D721Med (cell line): ENCODE measurements at regions not wholly inside any gene's neighbourhood (a gene's known extent, or its start where the extent isn't known, plus 50 kb on each side); places are given as distances from the start of the nearest gene placed in this dataset.
"Not testable (repeated sequence)": the region's sequence is repeated elsewhere in the genome, so short reads cannot be mapped to it uniquely, and the experiment has no call there.

ENCODE experiments used
- DNase-seq: peaks from one replicate; pipeline ENCODE4 v3.0.0; 2011; ENCODE audit warnings: low spot score; ENCODE audit not compliant: insufficient read length
- FAIRE-seq: peaks from 2 replicates; lab custom pipeline; 2011; peaks lifted over from hg19 to GRCh38; lab: Jason Lieb, UNC
- TF ChIP-seq, protein P1 (sequence below): IDR thresholded peaks from 2 replicates; pipeline ENCODE4 v1.5.1; 2012; ENCODE audit warnings: mild to moderate bottlenecking, control low read depth; ENCODE audit not compliant: insufficient read depth; ENCODE audit errors: missing control alignments

DNA sequence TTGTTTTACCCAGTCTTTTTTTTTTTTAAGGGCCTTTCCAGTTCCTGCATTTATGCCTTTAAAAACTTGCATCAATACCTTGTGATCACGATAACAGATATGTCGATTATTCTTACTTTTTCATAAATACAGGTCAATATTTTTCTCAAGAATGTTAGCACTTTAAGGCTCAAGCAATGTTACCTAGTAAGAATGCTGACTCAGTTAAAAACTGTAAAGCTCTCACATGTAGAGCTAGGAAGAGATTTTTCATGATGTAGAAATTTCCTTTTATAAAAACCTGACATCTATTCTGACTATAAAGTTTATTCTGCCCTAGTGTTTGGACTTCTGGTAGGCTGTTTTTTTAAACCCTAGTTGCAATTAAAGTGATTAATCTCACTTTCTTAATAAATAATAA is 684.0 kb downstream of the ZBBX start:
- TF ChIP-seq, protein P1, sequence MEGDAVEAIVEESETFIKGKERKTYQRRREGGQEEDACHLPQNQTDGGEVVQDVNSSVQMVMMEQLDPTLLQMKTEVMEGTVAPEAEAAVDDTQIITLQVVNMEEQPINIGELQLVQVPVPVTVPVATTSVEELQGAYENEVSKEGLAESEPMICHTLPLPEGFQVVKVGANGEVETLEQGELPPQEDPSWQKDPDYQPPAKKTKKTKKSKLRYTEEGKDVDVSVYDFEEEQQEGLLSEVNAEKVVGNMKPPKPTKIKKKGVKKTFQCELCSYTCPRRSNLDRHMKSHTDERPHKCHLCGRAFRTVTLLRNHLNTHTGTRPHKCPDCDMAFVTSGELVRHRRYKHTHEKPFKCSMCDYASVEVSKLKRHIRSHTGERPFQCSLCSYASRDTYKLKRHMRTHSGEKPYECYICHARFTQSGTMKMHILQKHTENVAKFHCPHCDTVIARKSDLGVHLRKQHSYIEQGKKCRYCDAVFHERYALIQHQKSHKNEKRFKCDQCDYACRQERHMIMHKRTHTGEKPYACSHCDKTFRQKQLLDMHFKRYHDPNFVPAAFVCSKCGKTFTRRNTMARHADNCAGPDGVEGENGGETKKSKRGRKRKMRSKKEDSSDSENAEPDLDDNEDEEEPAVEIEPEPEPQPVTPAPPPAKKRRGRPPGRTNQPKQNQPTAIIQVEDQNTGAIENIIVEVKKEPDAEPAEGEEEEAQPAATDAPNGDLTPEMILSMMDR = no peak
- DNase-seq (no peak), FAIRE-seq (no peak)

DNA sequence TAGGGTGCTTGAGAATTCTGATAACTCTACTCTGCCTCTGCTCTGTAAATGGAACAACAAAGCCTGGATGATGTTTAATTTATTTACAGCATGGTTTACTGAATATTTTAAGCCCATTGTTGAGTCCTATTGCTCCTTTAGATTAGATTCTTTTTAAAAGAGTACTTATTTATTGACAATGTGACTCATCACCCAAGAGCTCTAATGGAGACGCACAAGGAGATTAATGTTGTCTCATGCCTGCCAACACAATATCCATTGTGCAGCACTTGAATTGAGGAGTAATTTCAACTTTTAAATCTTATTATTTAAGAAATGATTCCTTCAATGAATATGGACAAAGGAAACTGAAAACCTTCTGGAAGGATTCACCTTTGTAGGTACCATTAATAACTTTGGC is 691.4 kb downstream of the ZBBX start:
- FAIRE-seq (no peak), DNase-seq (no peak)
- TF ChIP-seq, protein P1 = no peak

DNA sequence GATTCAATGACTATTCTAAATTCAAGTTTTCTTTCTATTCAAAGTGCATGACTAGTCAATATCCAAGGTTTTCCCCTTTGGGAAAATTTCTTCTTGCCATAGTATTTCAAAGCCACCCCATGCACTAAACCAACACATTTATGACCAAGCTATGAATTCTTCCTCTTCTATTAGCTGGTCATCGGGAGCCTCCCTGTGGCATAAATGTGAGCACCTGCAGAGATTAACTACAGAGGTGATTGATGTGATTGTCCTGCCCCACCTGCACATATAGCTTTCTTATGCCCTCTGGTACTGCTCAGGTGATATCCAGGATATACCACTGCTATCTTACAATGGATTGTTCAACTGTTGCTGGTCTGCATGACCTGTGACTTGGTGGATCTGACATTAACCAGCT is 694.9 kb downstream of the ZBBX start:
- no peak for FAIRE-seq
- TF ChIP-seq, protein P1 = no peak
- no peak for DNase-seq

DNA sequence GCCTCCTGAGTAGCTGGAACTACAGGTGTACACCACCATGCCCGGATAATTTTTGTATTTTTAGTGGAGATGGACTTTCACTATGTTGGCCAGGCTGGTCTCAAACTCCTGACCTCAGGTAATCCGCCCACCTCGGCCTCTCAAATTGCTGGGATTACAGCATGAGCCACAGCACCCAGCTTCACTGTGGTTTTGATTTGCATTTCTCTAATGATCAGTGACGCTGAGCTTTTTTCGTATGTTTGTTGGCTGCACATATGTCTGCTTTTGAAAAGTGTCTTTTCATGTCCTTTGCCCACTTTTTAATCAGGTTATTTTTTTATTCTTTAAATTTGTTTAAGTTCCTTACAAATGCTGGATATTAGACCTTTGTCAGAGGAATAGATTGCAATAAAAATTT is 696.0 kb downstream of the ZBBX start:
- DNase-seq, FAIRE-seq: not testable (repeated sequence)

DNA sequence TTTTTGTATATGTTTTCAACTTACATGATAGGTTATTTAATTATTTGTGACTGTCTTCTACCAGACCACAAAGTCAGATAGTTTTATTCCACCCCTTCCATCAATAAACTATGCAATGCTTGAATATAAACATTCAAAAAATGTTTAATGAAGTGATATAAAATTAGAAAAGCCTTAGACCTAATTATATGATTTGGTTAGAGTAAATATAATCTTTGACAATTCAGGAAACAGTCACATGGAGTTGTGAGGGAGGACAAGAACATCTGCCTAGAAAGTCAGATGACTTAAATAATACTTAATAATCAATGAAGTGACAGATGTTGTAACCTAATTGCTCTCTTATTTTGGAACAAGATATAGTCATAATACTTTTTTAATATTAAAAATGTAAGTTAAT is 710.3 kb downstream of the ZBBX start:
- TF ChIP-seq, protein P1 = no peak

DNA sequence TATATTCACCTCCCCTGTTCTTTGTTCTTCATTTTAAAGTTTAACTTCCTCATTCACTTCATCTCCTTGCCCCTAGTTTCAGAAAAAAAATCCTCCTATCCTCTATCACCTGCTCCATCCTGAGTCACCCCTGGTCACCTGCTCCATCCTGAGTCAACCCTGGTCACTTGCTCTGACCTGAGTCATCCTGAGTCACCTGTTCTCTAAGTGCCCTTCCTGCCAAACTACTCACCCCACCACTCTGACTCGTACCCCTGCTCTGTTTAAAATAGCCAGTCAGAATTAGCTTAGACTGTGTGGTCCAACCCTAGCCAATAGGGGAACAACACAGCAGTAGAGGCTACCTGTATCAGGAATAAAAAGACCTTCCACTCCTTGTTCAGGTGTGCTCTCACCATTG is 716.9 kb downstream of the ZBBX start:
- DNase-seq (no peak), FAIRE-seq (no peak)
- TF ChIP-seq, protein P1 = no peak

More for the DNA sequence above, 710.3 kb downstream of the ZBBX start:
- no peak for FAIRE-seq
- DNase-seq = no peak

DNA sequence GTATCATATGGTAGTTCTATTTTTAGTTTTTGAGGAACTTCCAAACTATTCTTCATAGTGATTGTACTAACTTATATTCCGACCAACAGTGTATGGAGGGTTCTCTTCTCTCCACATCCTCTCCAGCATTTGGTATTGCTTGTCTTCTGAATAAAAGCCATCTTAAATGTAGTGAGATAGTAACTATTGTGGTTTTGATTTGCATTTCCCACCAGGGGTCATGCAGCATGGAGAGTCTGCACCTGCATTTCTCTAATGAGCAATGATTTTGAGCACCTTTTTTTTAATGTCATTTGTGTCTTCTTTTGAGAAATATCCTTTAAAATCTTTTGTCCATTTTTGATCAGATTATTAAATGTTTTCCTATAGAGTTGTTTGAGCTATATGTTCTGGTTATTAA is 718.5 kb downstream of the ZBBX start:
- DNase-seq (no peak), FAIRE-seq (no peak)
- TF ChIP-seq, protein P1 = no peak

DNA sequence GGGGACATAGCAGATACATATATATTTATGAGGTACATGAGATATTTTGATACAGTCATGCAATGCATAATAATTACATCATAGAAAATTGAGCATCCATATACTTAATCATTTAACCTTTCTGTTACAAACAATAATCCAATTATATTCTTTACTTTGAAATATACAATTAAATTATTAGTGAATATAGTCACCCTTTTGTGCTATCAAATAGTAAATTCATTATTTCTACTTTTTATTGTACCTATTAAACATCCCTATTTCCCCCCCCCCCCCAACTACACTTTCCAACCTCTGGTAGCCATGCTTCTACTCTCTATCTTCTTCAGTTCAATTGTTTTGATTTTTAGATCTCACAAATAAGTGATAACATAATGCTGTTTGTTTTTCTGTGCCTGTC is 719.1 kb downstream of the ZBBX start:
- TF ChIP-seq, protein P1 = no peak
- FAIRE-seq (no peak), DNase-seq (no peak)
